Mesodermal cell (in vitro differentiated cells): ENCODE measurements at regions not wholly inside any gene's neighbourhood (a gene's known extent, or its start where the extent isn't known, plus 50 kb on each side); places are given as distances from the start of the nearest gene placed in this dataset.
"Not testable (repeated sequence)": the region's sequence is repeated elsewhere in the genome, so short reads cannot be mapped to it uniquely, and the experiment has no call there.

Experiments
- H3K27ac ChIP-seq: 2 replicates; pipeline ENCODE4 v1.7.0; 2013; ENCODE audit warnings: mild to moderate bottlenecking, low read depth, low read length, moderate library complexity; ENCODE audit not compliant: severe bottlenecking
- H3K36me3 ChIP-seq: 2 replicates; pipeline ENCODE4 v1.7.1; 2013; ENCODE audit warnings: mild to moderate bottlenecking, low read length, moderate library complexity; ENCODE audit not compliant: control insufficient read depth, insufficient read depth
- H3K4me1 ChIP-seq: one replicate; pipeline ENCODE4 v1.7.1; 2013; ENCODE audit warnings: mild to moderate bottlenecking, low read length; ENCODE audit not compliant: insufficient read depth, control insufficient read depth, poor library complexity, severe bottlenecking
- H3K4me3 ChIP-seq: 2 replicates; pipeline ENCODE4 v1.7.0; 2013; ENCODE audit warnings: low read length, control low read depth, mild to moderate bottlenecking; ENCODE audit not compliant: insufficient read depth, poor library complexity, severe bottlenecking; ENCODE audit errors: extremely low read depth
- H3K9me3 ChIP-seq: 2 replicates; pipeline ENCODE4 v1.7.1; 2013; ENCODE audit warnings: mild to moderate bottlenecking, low read length, moderate library complexity; ENCODE audit not compliant: control insufficient read depth
- whole genome bisulfite sequencing, 2 experiments: methylation state at CpG; one replicate each; pipeline ENCODE4 v1.1.5; 2013; ENCODE audit warnings: missing lambda C conversion rate in 2 of 2; ENCODE audit not compliant: insufficient coverage in 2 of 2; 5-methylcytosine and 5-hydroxymethylcytosine counted together

DNA sequence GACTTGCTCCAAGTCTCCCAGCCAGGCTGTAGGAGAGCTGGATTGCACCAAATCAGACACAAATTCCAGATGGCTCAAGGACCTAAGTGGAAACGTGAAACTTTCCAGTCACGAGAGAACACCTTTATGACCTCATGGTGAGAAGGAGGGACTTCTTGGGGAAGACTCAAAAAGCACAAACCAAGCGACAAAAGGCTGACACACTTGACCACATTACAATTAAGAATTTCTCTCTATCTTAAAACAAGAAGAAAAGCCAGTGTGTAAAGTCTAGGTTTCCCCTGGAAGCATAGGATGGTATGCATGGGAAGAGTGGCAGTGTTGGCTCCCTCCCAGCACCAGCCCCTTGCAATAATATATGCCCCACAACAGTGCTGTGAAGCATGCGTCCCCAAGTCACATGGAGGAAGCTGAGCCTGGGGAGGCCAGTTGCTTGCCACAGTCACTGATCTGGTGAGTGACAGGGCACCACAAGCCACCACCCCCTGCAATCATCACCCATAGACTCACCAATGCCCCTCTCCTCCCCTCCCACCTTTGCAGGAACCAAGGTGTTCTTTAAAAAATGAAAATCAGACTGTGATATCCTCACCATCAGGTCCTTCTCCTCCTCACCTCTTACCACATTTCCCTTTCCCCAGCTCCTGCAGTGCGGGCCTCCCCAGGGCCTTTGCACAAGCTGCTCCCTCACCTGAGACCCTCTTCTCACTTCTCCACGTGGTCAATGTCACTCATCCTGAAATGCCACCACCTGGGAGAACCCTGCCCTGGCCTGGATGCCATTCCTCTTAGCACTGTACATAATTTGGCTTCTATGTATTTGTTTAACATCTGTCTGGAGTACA is 188.7 kb downstream of the BCL2L11 start:
- H3K9me3 ChIP-seq, H3K36me3 ChIP-seq, H3K27ac ChIP-seq, H3K4me3 ChIP-seq, H3K4me1 ChIP-seq: not testable (repeated sequence)
- no CpG with 5 or more reads among the region's 6 CpGs for WGBS, 2 experiments

DNA sequence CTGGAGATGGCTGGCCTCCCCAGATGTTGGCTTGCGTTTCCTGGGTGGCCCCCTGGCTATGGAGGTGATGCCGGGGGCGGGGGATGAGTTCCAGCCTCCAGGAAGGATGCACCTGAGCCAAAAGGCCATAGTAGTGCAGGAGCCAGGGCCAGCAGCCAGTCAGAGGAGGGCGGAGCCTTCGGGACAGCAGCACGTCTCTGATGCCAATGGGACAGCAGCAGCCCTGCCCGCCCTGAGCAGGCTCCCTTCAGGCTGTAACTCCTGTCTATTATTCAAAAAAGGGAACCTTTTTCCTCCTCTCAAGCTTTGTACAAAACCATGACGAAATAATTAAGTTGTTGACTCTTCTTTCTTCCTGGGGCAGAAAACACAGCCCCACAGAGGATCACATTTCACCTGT is 189.7 kb downstream of the BCL2L11 start:
- not testable (repeated sequence) for H3K9me3 ChIP-seq, H3K36me3 ChIP-seq, H3K4me3 ChIP-seq, H3K27ac ChIP-seq, H3K4me1 ChIP-seq
- WGBS, 2 experiments: no CpG with 5 or more reads among the region's 8 CpGs

DNA sequence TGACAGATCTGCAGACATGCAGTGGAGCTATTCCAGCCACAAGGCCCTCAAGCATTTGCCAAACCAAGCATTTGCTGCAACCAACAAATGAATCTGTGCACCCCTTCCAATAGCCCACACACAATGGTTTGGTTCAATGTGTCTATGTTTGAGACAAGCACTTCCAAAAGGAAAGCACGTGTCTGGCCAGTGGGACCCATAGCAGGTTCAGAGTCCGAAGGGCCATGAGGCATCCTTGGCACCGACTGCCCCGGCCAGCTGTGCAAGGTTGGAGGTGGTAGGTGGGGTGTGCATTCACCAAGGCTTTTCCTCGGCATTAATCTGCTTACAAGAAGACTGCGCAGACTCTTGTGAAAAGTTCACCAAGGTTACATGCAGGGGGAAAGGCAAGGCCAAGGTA is 190.9 kb downstream of the BCL2L11 start:
- not testable (repeated sequence) for H3K4me1 ChIP-seq, H3K36me3 ChIP-seq, H3K9me3 ChIP-seq, H3K27ac ChIP-seq, H3K4me3 ChIP-seq
- no CpG with 5 or more reads among the region's 6 CpGs for WGBS, 2 experiments

DNA sequence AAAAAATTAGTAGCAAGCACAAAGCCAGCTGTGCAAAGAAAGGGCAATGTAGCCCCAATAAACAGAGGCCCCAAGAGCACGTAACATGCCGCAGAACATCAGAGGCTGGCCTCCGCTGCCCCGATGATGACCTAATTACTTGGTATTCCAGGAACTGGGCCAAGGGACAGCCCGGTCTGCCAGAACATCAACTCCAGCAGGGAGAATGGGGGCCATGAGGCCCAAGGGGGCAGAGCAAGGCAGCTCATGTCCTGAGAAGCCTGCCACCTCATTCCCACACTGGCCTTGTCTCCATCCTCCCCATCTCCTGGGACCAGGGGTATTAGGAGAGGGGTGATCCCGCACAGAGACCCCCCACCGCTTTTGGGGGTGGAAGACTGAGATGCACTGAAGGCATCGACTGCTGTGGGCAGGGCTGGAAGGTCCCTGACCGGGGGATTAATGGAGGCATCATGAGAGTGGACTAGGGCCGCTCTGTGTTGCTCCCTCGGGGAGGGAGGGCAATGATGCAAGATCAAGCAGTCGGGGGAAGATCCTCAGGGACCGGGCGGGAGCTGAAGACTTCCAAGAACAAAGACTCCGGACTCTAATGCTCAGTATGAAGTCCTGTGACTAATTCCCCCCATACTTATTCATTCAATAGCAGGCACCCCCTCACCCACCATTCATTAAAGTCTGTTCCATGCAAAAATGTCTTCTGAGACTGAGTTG is 192.3 kb downstream of the BCL2L11 start:
- H3K36me3 ChIP-seq, H3K27ac ChIP-seq, H3K4me1 ChIP-seq, H3K9me3 ChIP-seq, H3K4me3 ChIP-seq: not testable (repeated sequence)
- WGBS, 2 experiments: 0% methylated on average over 1 of the region's 15 CpGs

DNA sequence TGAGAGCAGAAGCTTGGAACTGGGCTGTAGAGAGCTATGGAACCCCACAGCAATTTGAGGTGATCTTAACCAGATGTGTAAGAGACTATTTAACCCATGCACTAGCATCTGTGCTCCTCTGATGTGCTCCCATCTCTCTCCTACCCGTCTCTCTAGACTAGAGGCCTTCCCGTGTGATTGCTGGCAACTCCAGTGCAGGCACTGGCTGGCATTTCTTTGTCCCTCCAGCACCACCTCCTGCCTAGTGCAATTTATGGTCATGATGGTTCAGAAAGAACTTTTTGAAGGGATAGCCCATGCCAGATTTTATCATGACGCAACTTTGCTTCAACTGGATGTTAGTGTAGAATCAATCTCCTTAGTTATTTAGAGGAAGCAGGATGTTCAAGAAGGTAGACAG is 193.0 kb downstream of the BCL2L11 start:
- H3K4me1 ChIP-seq, H3K9me3 ChIP-seq, H3K27ac ChIP-seq, H3K36me3 ChIP-seq, H3K4me3 ChIP-seq: not testable (repeated sequence)
- 100% methylated on average over 2 of the region's 3 CpGs; no CpG with 5 or more reads in 1 of the 2 experiments for WGBS, 2 experiments

DNA sequence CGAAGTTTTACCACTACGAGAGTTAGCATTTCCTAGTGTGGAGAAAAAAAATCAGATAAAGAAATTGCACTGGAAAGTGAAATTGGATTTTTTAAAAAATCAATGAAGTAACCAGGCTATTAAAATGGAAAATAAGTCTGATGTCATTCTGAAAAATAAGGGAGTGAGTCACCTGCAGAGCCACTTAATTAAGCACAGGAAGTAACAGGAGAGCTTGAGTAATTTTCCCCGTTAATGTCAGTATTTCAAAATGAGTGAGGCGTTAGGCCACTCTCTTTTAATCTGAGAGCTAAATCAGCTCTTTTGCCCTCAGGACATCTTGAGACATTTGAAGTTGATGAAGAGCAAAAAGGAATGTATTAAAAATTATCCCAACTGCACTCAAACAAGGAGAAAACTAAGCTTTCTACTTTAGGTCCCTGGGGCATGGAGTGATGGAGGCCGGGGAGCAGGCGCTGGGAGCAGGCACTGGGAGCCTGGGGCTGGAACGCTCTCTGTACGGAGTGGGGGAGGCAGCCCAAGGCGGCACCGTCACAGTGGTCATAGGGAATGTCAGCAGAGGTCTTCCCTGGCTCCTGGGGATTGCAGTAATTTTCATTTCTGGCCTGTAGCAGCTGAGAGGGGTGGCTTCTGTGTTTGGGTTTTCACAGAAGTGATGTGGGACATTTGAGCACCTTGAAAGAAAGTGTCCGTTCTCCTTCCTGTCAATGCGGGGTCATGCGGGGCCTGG is 194.6 kb downstream of the BCL2L11 start:
- H3K27ac ChIP-seq: not testable (repeated sequence)

DNA sequence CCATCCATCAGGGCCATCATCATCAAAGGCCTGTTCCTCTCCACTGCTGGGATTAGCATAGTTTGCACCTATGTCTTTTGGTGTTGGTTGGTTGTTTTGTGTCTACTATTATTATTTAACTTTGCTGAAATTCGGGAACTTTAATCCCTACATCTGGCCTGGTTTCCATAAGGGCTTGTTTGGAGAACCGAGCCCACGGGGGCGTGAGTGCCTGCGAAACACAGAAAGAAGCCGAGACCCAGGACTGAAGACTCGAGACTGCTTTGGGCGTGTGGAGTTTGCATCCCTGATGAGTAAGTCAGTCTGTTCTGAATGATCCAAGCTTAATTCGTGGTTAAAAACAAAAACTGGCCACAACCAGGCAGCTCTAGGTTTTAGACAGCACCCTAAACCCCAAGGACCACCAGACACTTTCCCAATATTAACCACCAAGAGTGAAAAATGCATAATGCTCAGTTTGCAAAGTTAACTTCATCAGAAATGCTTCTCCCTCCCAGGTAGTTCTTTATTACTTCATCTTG is 195.6 kb downstream of the BCL2L11 start:
- not testable (repeated sequence) for H3K36me3 ChIP-seq, H3K27ac ChIP-seq, H3K9me3 ChIP-seq, H3K4me3 ChIP-seq, H3K4me1 ChIP-seq
- 100% methylated on average over 3 of the region's 9 CpGs; no CpG with 5 or more reads in 1 of the 2 experiments for WGBS, 2 experiments

More for the DNA sequence above, 194.6 kb downstream of the BCL2L11 start:
- WGBS, 2 experiments: 67 to 100% methylated on average over 1 to 4 of the region's 13 CpGs
- not testable (repeated sequence) for H3K36me3 ChIP-seq, H3K4me1 ChIP-seq, H3K4me3 ChIP-seq, H3K9me3 ChIP-seq

DNA sequence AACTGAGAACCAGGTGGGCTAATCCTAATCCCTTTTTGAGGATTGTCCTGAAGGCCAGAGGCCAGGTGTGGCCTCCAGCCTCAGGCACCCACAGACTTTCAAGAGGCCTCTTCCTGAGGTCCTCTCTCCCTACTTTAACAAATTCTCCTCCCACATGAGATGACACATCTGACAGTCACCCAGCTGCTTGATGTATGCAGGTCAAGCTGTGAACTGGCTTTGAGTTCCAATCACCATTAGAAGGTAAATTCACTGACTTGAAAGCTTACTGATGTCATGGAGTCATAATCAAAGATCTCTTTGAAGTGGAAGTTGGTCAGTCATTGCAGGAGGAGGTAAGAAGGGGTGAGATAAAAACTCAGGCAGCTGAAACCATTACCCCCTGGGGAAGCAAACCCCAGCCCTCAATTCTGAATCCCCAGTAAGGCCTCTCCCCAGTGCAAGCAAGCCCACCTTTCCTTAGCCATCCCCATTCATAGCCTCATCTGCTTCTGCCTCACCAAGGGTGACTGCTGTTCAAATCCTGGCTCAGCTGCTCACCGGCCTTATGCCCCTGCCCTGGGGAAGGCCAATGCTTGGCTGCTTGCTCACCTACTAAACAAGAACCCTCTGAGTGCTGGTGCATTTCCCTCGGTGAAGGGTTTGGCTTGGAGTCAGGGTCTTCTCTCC is 196.3 kb downstream of the BCL2L11 start:
- H3K4me1 ChIP-seq, H3K36me3 ChIP-seq, H3K4me3 ChIP-seq, H3K9me3 ChIP-seq, H3K27ac ChIP-seq: not testable (repeated sequence)
- WGBS, 2 experiments: no CpG with 5 or more reads among the region's 2 CpGs

DNA sequence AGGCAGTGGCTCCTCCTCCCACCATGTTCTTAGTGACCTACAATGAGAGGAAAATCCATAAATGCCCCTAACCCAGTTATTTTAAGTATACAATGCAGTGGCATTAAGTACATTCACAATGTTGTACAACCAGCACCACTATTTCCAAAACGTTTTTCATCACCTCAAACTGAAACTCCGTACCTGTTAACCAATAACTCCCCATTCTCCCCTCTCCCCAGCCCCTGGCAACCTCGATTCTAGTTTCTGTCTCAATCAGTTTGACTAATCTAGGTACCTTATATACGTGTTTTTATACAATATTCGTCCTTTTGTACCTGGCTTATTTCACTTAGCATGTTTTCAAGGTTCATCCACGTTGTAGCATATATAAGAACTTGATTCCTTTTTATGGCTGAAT is 198.8 kb downstream of the BCL2L11 start:
- not testable (repeated sequence) for H3K4me3 ChIP-seq, H3K36me3 ChIP-seq, H3K4me1 ChIP-seq, H3K27ac ChIP-seq, H3K9me3 ChIP-seq
- no CpG with 5 or more reads among the region's 6 CpGs for WGBS, 2 experiments

DNA sequence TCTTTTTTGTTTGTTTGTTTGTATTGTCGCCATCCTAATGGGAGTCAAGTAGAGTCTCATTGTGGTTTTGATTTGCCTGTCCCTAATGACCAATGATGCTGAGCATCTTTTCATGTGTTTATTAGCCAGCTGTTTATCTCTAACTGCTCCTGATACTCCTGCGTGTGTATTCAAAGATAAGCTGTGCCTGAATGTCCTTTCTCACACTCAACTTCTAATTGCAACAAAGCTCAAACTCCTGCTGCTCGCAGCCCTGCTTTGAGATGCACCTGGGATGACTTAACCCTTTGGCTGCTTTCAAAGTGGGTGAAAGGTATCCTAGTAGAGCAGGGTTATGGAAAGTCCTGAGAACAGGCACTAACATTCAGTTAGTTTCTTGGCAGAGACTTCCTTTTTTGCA is 199.6 kb downstream of the BCL2L11 start:
- not testable (repeated sequence) for H3K4me1 ChIP-seq, H3K4me3 ChIP-seq, H3K9me3 ChIP-seq, H3K27ac ChIP-seq, H3K36me3 ChIP-seq
- WGBS, 2 experiments: no CpG with 5 or more reads among the region's 3 CpGs
